Suprapubic skin (tissue), 3 donors: ENCODE measurements at regions not wholly inside any gene's neighbourhood (a gene's known extent, or its start where the extent isn't known, plus 50 kb on each side); places are given as distances from the start of the nearest gene placed in this dataset.

Experiments
- CTCF ChIP-seq, 2 donors: fragments of 200-600 bp in 1 of 2; fragments of 450-650 bp in 1 of 2; sonication (generic) in 1 of 2; IDR thresholded peaks; one replicate each; pipeline ENCODE4 v1.5.1; 2016 to 2019; ENCODE audit warnings: antibody characterized with exemption in 2 of 2, mild to moderate bottlenecking in 1 of 2, moderate library complexity in 1 of 2
- EP300 ChIP-seq: sonication (generic); formaldehyde crosslinking; IDR thresholded peaks from one replicate; pipeline ENCODE4 v1.6.1; 2017; ENCODE audit warnings: antibody characterized with exemption
- POLR2A ChIP-seq, 2 donors: fragments of 450-650 bp; IDR thresholded peaks; one replicate each; pipeline ENCODE4 v1.6.1; 2017; ENCODE audit warnings: antibody characterized with exemption in 2 of 2, mild to moderate bottlenecking in 2 of 2, moderate library complexity in 2 of 2

GRCh38 chr10:10911035-10911434 lies 106.6 kb upstream of the CELF2 start:
- TF ChIP-seq EP300 (no peak), CTCF (IDR thresholded peaks at IDR 0.05) (no peak), POLR2A (IDR thresholded peaks at IDR 0.05) (no peak)
